ENCODE measurements at regions not wholly inside any gene's neighbourhood (a gene's known extent, or its start where the extent isn't known, plus 50 kb on each side); places are given as distances from the start of the nearest gene placed in this dataset.

DNA sequence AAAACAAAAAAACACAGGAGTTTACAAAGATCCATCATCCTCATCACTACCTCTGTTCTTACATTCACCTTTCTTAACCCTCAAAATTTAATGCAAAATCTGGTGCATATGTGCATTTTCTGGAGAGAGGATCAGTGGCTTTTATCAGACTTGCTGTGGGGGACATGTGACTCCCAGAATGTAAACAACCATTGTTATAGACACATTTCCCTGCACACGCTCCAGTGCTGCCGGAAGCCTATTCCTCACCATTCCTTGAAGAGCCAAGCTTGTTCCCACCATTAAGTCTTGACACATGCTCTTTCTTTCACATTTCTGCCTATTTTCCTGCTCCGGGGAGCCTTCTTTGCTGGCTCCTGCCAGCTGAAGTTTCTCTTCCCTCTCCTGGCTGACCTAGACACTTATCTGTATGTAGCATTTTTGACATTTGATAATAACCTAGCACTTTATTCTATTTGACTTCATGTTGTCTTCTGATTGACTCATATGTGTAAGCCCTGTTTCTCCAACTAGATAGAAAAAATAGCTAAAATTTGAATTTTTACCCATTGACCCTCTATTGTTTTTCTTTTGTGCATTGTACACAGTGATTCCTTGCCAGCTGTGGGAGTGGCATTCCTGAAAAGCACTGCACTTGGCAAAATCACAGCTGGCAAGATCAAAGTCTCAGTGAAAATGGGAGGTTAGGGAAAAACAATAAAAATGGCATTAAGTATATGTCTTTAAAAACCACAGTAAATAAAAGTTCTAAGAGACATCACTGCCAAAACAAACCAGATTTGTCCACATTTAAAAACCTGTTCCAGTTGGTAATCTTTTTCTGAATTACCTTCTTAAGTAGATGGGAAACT lies 76.8 kb upstream of the CIBAR2 start:
- TF ChIP-seq, protein P1, sequence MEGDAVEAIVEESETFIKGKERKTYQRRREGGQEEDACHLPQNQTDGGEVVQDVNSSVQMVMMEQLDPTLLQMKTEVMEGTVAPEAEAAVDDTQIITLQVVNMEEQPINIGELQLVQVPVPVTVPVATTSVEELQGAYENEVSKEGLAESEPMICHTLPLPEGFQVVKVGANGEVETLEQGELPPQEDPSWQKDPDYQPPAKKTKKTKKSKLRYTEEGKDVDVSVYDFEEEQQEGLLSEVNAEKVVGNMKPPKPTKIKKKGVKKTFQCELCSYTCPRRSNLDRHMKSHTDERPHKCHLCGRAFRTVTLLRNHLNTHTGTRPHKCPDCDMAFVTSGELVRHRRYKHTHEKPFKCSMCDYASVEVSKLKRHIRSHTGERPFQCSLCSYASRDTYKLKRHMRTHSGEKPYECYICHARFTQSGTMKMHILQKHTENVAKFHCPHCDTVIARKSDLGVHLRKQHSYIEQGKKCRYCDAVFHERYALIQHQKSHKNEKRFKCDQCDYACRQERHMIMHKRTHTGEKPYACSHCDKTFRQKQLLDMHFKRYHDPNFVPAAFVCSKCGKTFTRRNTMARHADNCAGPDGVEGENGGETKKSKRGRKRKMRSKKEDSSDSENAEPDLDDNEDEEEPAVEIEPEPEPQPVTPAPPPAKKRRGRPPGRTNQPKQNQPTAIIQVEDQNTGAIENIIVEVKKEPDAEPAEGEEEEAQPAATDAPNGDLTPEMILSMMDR (IDR thresholded peaks at IDR 0.05; ENCODE audit: poor library complexity, severe bottlenecking), result no peak
- TF ChIP-seq EP300 (conservative IDR thresholded peaks at IDR 0.05; ENCODE audit: poor library complexity, severe bottlenecking), result no peak
- TF ChIP-seq EZH2 (IDR thresholded peaks at IDR 0.05; ENCODE audit: borderline replicate concordance, insufficient read depth, low read length, poor library complexity, severe bottlenecking), result no peak
- TF ChIP-seq, protein P2, sequence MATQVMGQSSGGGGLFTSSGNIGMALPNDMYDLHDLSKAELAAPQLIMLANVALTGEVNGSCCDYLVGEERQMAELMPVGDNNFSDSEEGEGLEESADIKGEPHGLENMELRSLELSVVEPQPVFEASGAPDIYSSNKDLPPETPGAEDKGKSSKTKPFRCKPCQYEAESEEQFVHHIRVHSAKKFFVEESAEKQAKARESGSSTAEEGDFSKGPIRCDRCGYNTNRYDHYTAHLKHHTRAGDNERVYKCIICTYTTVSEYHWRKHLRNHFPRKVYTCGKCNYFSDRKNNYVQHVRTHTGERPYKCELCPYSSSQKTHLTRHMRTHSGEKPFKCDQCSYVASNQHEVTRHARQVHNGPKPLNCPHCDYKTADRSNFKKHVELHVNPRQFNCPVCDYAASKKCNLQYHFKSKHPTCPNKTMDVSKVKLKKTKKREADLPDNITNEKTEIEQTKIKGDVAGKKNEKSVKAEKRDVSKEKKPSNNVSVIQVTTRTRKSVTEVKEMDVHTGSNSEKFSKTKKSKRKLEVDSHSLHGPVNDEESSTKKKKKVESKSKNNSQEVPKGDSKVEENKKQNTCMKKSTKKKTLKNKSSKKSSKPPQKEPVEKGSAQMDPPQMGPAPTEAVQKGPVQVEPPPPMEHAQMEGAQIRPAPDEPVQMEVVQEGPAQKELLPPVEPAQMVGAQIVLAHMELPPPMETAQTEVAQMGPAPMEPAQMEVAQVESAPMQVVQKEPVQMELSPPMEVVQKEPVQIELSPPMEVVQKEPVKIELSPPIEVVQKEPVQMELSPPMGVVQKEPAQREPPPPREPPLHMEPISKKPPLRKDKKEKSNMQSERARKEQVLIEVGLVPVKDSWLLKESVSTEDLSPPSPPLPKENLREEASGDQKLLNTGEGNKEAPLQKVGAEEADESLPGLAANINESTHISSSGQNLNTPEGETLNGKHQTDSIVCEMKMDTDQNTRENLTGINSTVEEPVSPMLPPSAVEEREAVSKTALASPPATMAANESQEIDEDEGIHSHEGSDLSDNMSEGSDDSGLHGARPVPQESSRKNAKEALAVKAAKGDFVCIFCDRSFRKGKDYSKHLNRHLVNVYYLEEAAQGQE (IDR thresholded peaks at IDR 0.05; ENCODE audit: borderline replicate concordance), result no peak
- no peak for TF ChIP-seq SMC3 (conservative IDR thresholded peaks at IDR 0.05; ENCODE audit: poor library complexity)
- TF ChIP-seq POLR2AphosphoS5 (IDR thresholded peaks at IDR 0.05), result no peak
- no peak for TF ChIP-seq TAF1 (IDR thresholded peaks at IDR 0.05; ENCODE audit: low read depth)
